VCaP (cell line): ENCODE measurements at regions not wholly inside any gene's neighbourhood (a gene's known extent, or its start where the extent isn't known, plus 50 kb on each side); places are given as distances from the start of the nearest gene placed in this dataset.

Experiments used
- H3K27ac ChIP-seq: fragments of 450-650 bp; 2 replicates; pipeline ENCODE4 v1.5.1; 2017
- CTCF ChIP-seq: fragments of 450-650 bp; conservative IDR thresholded peaks from 2 replicates; pipeline ENCODE4 v1.5.1; 2017; ENCODE audit warnings: mild to moderate bottlenecking, moderate library complexity

DNA sequence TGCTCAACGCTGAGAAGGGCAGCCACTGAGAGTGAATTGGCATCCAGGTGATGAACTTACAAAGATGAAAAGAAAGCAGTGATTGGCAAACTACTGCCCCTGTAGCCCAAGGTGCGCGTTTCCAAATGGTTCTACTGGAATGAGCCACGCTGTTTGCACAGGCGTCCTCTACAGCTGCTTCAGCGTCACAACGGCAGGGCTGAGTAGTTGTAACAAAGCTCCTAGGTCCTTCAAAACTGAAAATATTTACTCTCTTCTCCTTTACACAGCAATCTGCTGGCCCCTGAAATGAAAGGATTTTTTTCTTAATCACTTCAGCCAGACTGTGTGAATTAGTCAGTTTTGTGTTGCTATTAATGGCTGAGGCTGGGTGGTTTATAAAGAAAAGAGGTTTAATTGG, 107.2 kb upstream of the FOXF1 start:
- TF ChIP-seq CTCF = no peak
- H3K27ac ChIP-seq = no peak overlapping the region

- TF ChIP-seq CTCF = no peak
- H3K27ac ChIP-seq = no peak overlapping the region
These were observed 106.7 kb upstream of the FOXF1 start for GRCh38 chr16:86403541-86404163.

GRCh38 chr16:86404678-86405077, 105.6 kb upstream of the FOXF1 start:
- TF ChIP-seq CTCF = no peak
- no peak overlapping the region for H3K27ac ChIP-seq

DNA sequence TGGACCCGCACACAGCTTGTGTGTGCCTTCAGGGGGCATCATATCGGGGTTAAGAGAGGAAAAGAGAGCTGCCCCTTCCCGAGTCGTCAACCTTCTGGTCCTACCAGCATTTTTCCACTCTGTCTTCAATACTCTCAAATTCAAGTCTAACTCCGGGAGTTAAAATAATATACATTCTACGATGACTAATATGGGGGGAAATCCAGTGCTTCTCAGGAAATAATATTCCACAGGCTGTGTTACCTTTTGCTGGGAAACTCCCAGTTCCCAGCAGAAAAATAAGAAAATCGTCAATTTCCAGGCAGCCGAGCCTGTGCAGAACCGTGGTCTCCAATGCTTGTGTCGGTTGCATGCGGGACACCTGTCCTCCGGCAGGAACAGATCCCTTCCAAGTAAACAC, 105.0 kb upstream of the FOXF1 start:
- H3K27ac ChIP-seq = no peak overlapping the region
- TF ChIP-seq CTCF = no peak

DNA sequence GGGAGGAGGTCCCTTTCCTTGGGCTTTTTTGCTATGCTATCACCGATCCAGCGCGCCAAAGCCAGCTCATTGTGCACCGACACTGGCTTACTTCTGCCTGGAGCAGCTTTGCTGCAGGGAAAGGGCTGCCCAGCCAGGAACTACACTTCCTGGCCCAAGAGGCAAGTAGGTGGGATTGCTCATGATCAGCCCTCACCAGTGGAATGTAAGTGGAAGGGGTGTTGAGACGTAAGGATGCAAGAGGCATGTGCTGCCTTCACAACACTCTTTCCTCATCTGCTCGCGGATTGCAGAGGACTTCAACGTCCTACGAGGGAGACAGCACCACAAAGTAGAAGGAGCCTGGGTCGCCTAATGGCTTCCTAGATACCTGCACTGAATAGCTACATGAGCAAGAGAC, 104.3 kb upstream of the FOXF1 start:
- H3K27ac ChIP-seq = no peak overlapping the region
- no peak for TF ChIP-seq CTCF

DNA sequence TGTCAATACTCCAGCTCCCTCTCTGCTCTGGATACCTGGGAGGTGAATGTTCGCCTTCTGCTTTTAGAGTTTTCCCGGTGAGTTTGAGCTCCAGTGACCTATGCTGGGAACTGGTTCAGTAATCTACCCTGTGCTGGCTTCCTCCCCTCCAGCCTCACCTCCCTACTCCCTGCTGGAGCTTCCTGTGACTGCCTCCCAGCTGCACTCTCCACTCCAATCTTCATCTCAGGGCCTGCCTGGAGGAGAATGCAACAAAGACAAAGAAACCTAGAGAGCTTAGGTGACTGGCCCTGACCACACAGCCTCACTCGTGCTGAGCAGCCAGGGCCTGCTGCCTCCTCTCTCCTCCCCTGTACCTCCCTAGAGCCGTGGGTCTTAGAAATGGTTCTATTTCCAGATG, 101.6 kb upstream of the FOXF1 start:
- TF ChIP-seq CTCF = no peak
- no peak overlapping the region for H3K27ac ChIP-seq

DNA sequence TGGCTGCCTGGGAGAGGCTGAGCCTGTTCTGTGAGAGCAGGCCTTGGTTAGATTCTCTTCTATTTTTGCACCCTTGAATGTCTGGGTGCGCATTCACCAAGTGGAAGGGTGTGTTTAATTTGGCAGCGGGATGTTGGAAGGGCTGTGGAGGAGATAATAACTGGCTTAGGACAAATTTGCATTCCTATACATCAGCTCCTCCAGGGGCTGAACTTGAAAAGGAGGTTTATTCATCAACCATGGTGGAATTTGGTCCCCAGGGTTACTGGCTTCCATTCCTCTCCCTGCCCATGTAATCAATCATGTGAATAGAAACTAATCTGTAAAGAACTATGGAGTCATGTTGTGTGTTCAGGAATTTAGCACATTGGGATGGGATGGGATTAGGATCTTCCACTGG, 100.2 kb upstream of the FOXF1 start:
- no peak overlapping the region for H3K27ac ChIP-seq
- TF ChIP-seq CTCF = no peak
